ENCODE measurements at regions not wholly inside any gene's neighbourhood (a gene's known extent, or its start where the extent isn't known, plus 50 kb on each side); places are given as distances from the start of the nearest gene placed in this dataset.

DNA sequence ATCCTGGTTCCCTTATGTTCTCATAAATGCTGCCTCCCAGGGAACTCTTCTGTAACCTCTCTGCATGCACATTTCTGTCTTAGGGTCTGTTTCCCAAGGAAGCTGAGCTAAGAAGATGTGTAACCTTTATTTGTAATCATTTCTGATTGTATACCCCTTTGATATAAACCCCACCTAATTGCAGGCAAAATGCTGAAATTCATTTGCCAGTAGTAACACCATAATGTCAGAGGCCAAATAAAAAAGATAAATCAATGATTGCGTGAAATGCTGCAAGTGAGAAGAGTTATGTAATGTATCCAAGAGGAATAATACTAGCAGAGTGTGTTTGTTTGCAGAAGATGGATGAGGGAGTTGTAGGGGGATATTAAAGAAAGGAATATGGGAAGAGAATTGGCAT, 822.6 kb upstream of the GRAMD2B start:
- DNase-seq (ENCODE audit: low spot score) (no peak), ATAC-seq (no peak), FAIRE-seq (no peak)
- Histone ChIP-seq H3K79me2 (ENCODE audit: insufficient read depth, low read length) (no peaks in the 10 kb centered on the region), H3K9ac (ENCODE audit: insufficient read depth, low read depth, low read length) (no peak overlapping the region), H3K36me3 (replicated peaks in 1 of 2; ENCODE audit: control insufficient read depth in 1 of 2, insufficient read depth in 2 of 2, low read length in 2 of 2) (no peaks in the 10 kb centered on the region), H3K4me1 (ENCODE audit: insufficient read depth, low read length) (no peaks in the 10 kb centered on the region), H4K20me1 (ENCODE audit: insufficient read depth, low read length) (no peaks in the 10 kb centered on the region), H3K4me2 (ENCODE audit: low read depth, low read length) (no peak overlapping the region), H3K9me3 (ENCODE audit: low read length) (peaks cover 43% of the 10 kb centered on the region; the same call in 1 of the 2 replicates), H3K27me3 (ENCODE audit: control insufficient read depth in 1 of 2, insufficient read depth in 2 of 2, low read length in 2 of 2) (no peaks in the 10 kb centered on the region), H2AFZ (ENCODE audit: low read length) (no peak overlapping the region), H3K27ac (ENCODE audit: extremely low read length, insufficient read depth, low read length) (no peak overlapping the region), H3K4me3 (replicated peaks in 1 of 3; ENCODE audit: insufficient read depth in 1 of 3, low read depth in 2 of 3, low read length in 3 of 3) (no peak overlapping the region)
- 2% methylated on average over 1 of the region's 1 CpG for WGBS (ENCODE audit: low lambda C conversion rate)
- ChIA-PET CTCF (ENCODE audit: low intra/inter-chr PET ratio, low total read pairs) (no interaction called here), POLR2A (no interaction called here)
- intact Hi-C loops (cut with micrococcal nuclease; ENCODE audit: unreplicated experiment) = no loop called here
- BruUV-seq (replicated peaks) = no TSS peak
- in situ Hi-C loops (cut with HindIII; ENCODE audit: extremely low pct_ligation_motif_present, low pct_unique_long_range_greater_than_20kb) = no loop called here
- TF ChIP-seq MTA3 (CRISPR knock-in tag; IDR thresholded peaks at IDR 0.05) (no peak), DR1 (CRISPR knock-in tag; IDR thresholded peaks at IDR 0.05) (no peak), TCF12 (IDR thresholded peaks at IDR 0.05) (no peak), TCF12 (CRISPR knock-in tag; IDR thresholded peaks at IDR 0.05) (no peak), TAF15 (IDR thresholded peaks at IDR 0.05; ENCODE audit: low read depth, low read length, poor library complexity, severe bottlenecking) (no peak), HMGA1 (CRISPR knock-in tag; conservative IDR thresholded peaks at IDR 0.05) (no peak), EED (CRISPR knock-in tag; IDR thresholded peaks at IDR 0.05) (no peak), HNRNPH1 (optimal IDR thresholded peaks at IDR 0.05; ENCODE audit: low read depth, low read length) (no peak), ZNF136 (CRISPR knock-in tag; IDR thresholded peaks at IDR 0.05; ENCODE audit: low read depth) (no peak), EHMT2 (IDR thresholded peaks at IDR 0.05; ENCODE audit: borderline replicate concordance, low read depth, low read length) (no peak), ZNF382 (CRISPR knock-in tag; IDR thresholded peaks at IDR 0.05; ENCODE audit: borderline replicate concordance) (no peak), ZNF484 (CRISPR knock-in tag; IDR thresholded peaks at IDR 0.05; ENCODE audit: borderline replicate concordance, low read depth) (no peak)
- TF ChIP-seq, protein P1, sequence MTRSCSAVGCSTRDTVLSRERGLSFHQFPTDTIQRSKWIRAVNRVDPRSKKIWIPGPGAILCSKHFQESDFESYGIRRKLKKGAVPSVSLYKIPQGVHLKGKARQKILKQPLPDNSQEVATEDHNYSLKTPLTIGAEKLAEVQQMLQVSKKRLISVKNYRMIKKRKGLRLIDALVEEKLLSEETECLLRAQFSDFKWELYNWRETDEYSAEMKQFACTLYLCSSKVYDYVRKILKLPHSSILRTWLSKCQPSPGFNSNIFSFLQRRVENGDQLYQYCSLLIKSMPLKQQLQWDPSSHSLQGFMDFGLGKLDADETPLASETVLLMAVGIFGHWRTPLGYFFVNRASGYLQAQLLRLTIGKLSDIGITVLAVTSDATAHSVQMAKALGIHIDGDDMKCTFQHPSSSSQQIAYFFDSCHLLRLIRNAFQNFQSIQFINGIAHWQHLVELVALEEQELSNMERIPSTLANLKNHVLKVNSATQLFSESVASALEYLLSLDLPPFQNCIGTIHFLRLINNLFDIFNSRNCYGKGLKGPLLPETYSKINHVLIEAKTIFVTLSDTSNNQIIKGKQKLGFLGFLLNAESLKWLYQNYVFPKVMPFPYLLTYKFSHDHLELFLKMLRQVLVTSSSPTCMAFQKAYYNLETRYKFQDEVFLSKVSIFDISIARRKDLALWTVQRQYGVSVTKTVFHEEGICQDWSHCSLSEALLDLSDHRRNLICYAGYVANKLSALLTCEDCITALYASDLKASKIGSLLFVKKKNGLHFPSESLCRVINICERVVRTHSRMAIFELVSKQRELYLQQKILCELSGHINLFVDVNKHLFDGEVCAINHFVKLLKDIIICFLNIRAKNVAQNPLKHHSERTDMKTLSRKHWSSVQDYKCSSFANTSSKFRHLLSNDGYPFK (CRISPR knock-in tag; IDR thresholded peaks at IDR 0.05; ENCODE audit: borderline replicate concordance) = no peak
- TF ChIP-seq, protein P2, sequence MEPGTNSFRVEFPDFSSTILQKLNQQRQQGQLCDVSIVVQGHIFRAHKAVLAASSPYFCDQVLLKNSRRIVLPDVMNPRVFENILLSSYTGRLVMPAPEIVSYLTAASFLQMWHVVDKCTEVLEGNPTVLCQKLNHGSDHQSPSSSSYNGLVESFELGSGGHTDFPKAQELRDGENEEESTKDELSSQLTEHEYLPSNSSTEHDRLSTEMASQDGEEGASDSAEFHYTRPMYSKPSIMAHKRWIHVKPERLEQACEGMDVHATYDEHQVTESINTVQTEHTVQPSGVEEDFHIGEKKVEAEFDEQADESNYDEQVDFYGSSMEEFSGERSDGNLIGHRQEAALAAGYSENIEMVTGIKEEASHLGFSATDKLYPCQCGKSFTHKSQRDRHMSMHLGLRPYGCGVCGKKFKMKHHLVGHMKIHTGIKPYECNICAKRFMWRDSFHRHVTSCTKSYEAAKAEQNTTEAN (CRISPR knock-in tag; conservative IDR thresholded peaks at IDR 0.05) = no peak
- TF ChIP-seq, protein P3, sequence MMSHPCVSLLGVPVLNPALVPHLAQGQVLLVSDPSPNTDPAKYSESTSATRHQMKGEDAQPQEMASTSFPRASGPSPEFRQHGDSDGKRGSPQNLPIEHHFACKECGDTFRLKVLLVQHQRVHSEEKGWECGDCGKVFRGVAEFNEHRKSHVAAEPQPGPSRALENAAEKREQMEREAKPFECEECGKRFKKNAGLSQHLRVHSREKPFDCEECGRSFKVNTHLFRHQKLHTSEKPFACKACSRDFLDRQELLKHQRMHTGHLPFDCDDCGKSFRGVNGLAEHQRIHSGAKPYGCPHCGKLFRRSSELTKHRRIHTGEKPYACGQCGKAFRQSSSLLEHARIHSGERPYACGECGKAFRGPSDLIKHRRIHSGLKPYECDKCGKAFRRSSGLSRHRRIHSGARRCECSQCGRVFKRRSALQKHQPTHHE (CRISPR knock-in tag; IDR thresholded peaks at IDR 0.05; ENCODE audit: borderline replicate concordance) = no peak
- TF ChIP-seq, protein P4, sequence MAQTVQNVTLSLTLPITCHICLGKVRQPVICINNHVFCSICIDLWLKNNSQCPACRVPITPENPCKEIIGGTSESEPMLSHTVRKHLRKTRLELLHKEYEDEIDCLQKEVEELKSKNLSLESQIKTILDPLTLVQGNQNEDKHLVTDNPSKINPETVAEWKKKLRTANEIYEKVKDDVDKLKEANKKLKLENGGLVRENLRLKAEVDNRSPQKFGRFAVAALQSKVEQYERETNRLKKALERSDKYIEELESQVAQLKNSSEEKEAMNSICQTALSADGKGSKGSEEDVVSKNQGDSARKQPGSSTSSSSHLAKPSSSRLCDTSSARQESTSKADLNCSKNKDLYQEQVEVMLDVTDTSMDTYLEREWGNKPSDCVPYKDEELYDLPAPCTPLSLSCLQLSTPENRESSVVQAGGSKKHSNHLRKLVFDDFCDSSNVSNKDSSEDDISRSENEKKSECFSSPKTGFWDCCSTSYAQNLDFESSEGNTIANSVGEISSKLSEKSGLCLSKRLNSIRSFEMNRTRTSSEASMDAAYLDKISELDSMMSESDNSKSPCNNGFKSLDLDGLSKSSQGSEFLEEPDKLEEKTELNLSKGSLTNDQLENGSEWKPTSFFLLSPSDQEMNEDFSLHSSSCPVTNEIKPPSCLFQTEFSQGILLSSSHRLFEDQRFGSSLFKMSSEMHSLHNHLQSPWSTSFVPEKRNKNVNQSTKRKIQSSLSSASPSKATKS (CRISPR knock-in tag; IDR thresholded peaks at IDR 0.05) = no peak
- TF ChIP-seq, protein P5, sequence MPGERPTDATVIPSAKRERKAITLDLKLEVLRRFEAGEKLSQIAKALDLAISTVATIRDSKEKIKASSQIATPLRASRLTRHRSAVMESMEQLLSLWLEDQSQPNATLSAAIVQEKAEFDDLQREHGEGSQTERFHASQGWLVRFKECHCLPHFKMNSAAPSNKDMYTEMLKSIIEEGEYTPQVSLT (CRISPR knock-in tag; IDR thresholded peaks at IDR 0.05; ENCODE audit: borderline replicate concordance, low read depth) = no peak

Data from HepG2 (cell line).